GM12872 (cell line): ENCODE measurements at regions not wholly inside any gene's neighbourhood (a gene's known extent, or its start where the extent isn't known, plus 50 kb on each side); places are given as distances from the start of the nearest gene placed in this dataset.

Experiments used
- TF ChIP-seq, protein P1 (sequence below): IDR thresholded peaks from 3 replicates; pipeline ENCODE4 v1.5.1; 2011; ENCODE audit warnings: low read depth, mild to moderate bottlenecking, low read length, moderate library complexity; ENCODE audit not compliant: insufficient read depth

DNA sequence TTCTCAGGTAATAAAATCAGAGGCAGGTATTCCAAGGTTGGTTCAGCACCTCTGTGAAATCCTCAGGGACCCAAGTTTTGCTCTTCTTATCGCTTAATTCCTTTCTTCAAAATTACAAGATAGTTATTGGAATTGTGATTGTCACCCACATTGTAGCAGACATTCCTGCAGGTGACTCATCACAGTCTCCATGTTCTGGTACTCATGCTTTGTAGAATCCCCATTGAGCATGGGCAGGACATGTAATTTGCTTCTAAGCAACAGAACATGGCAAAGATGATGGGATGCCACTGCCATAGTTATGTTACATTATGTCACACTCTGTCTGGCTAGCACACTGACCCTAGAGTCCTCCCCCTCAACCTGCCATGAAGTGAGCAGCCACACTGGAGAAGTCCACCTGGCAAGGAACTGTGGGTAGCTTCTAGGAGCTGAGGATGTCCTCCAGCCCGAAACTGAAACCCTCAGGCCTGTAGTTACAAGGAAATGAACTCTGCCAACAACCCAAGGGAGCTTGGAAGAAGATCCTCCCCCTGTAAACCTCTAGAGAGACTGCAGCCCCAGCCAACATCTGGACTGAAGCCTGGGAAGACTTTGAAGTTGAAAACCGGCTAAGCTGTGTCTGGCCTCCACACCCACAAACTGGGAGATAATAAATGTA is 58.3 kb upstream of the GUCY1A1 start:
- TF ChIP-seq, protein P1, sequence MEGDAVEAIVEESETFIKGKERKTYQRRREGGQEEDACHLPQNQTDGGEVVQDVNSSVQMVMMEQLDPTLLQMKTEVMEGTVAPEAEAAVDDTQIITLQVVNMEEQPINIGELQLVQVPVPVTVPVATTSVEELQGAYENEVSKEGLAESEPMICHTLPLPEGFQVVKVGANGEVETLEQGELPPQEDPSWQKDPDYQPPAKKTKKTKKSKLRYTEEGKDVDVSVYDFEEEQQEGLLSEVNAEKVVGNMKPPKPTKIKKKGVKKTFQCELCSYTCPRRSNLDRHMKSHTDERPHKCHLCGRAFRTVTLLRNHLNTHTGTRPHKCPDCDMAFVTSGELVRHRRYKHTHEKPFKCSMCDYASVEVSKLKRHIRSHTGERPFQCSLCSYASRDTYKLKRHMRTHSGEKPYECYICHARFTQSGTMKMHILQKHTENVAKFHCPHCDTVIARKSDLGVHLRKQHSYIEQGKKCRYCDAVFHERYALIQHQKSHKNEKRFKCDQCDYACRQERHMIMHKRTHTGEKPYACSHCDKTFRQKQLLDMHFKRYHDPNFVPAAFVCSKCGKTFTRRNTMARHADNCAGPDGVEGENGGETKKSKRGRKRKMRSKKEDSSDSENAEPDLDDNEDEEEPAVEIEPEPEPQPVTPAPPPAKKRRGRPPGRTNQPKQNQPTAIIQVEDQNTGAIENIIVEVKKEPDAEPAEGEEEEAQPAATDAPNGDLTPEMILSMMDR: no peak

DNA sequence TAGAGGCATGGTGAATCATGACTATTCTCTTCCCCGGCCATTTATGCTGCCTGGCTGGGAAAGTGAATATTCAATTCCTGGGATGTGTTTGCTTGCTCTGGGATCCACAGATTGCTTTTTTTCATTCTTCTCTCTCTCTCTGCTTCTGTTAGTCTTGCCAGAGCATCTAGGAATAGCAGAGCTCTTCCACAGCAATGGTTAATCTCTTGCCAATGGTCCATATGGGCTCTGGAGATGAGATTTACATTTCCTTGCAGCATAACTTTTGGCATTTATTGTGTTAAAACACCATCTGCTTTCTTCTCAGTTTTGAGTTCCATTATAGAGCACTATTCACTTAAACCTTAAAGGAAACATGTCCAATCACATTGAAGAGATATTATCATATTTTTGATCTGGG is 59.2 kb upstream of the GUCY1A1 start:
- TF ChIP-seq, protein P1: no peak

DNA sequence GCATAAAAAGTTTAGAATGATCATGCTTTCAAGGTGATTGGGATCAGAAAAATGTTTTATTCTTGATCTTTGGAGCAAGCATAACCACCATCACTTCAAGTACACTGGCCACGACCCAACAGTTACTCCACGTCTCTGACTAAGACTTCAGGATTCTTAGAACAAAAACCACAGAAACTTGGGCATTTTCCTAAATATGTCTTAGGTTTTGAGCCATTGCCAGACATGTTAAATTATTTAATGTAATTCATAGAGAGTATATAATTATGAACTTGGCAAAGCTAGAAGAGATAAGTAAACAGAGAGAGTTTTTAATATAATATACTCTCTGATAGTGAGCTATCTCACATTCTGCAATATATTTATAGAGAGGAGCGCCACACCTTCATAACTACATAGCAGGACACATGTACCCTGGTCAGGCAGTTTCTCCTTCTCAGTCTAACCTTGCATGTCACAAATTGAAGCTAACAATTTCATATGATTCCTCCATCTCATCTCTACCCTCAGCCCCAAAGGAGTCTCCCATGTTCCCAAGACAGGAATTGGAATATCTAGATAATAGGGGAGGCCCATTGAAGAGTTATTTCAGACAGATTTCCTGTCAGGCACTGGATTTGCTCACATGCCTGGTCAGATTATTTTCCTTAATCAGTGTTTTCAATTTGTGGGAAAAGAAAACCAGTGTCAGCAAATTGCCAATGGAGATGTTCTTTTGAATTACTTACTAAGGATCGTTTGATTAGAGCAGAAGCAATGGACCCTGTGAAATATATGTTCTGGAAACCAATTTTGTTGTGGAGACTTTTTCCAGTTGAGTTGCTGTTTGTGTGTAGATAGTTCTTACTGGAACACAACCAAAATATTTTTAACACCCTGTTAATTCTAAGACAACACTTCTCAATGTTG is 61.7 kb upstream of the GUCY1A1 start:
- TF ChIP-seq, protein P1: no peak

DNA sequence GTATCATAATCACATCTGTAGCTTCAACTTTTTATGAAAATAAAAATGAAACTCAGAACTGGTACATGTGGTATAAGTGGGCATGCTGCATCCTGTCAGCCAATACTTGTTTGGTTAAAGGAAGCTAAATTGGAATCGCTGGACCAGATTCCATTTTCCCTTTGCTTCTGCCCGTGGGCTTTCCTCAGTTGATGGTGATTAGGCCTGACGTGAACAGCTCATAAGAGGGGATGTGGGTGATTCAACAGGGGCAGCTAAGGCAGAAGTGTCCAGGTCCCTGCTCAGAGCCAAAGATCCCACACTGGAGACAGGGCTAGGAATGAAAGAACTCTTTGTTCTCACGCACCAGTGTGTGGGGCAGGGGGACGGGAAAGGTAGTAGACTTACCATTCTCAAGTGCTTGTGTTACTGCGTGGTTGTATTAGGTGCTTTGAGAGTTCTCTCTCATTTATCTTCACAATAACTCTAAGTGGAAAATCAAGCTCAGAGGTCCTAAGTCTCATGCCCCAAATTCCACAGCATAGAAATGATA is 63.2 kb upstream of the GUCY1A1 start:
- TF ChIP-seq, protein P1: no peak

DNA sequence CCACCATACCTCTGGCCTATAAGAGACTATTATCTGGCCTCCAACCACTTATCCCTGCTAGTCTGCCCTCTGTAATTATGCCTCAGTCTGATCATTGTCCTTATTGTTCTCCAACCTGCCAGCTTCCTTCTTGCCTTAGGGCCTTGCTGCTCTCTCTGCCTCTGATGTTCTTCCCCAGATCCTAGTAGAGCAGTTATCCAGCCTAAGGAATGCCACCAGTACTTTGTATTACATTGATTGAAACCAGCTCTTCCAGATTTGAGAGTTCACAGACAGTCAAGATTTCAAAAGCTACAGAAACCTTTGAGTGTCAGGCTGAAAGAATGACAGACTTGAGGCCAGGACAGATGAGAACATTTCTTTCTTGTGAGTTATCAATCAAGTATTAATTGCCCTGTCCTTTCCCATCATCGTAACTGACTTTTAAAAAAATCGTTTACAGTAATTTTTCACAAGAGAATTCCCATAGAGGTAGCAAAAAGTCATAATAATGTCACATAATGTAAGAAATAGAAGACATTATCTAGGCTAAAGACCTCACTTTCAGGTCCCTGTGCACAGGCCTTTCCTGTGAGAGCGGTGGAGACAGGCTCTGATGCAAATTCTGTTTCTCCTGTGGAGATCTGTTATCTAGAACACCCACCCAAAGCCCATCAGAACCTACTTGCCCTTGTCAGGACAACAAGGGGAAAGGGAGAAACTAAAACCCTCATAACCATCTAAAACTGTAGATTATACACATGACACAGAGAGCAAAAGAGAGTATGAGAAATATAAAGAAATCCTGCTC is 64.1 kb upstream of the GUCY1A1 start:
- TF ChIP-seq, protein P1: no peak

DNA sequence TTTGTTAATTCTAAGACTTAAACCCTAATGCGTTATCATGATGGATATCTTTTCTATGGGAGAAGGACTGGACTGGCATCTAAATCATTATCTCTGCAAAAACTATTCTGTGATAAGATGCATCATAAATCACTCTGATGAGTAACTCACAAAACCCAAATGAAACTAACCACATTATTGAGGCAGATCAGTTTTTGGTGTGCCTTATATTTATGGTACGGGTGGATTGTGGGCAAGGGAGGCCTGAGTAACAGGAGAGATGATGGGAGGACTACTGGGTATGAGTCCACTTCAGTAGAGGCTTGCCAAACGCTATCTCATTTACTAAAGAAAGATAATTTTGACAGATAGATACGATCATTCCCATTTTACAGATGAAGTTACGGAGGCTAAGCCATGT is 66.4 kb upstream of the GUCY1A1 start:
- TF ChIP-seq, protein P1: no peak

DNA sequence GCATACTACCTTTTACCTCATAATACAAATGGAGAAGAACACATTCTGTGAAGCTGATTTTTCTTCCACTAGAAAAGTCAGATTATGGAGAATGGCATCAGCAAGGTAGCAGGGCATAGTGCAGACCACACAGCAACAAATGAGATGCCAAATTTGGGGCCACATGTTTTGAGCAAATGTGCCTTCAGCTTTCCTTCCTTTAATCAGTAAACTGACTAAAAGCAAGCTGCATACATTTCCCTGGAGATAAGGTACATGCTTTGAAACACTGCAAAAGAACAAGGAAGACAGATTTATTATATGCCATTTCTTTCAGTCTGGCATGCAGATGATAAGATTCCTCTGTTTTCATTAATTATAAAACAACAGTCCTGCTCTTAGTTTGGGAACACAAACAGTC is 67.1 kb upstream of the GUCY1A1 start:
- TF ChIP-seq, protein P1: no peak
